AG04450 (cell line): ENCODE measurements at regions not wholly inside any gene's neighbourhood (a gene's known extent, or its start where the extent isn't known, plus 50 kb on each side); places are given as distances from the start of the nearest gene placed in this dataset.

Experiments
- CTCF ChIA-PET: fragments of 300-600, 350-600 bp; formaldehyde crosslinking; extraction: SDS; loops from one replicate; lab custom pipeline; 2022; ENCODE audit warnings: antibody characterized with exemption, inconsistent platforms; lab: Charles Lee
- POLR2A ChIA-PET: fragments of 350-600 bp; formaldehyde crosslinking; extraction: SDS; loops from one replicate; lab custom pipeline; 2021; ENCODE audit warnings: antibody characterized with exemption, inconsistent platforms; lab: Yijun Ruan, JAX
- DNase-seq: peaks from one replicate; pipeline ENCODE4 v3.0.0-alpha.2; 2011; ENCODE audit warnings: low read depth, low spot score
- H3K27ac ChIP-seq: one replicate; pipeline ENCODE4 v1.5.1; 2012; ENCODE audit warnings: low read depth, low read length, control low read depth
- H3K27me3 ChIP-seq: one replicate; pipeline ENCODE4 v1.6.0; 2012; ENCODE audit warnings: low read length; ENCODE audit not compliant: control insufficient read depth, insufficient read depth
- H3K4me3 ChIP-seq: 2 replicates; pipeline ENCODE4 v1.5.1; 2011; ENCODE audit warnings: mild to moderate bottlenecking, low read depth, low read length, control low read depth
- H3K9me3 ChIP-seq: 2 replicates; pipeline ENCODE4 v1.5.1; 2012; ENCODE audit warnings: low read length; ENCODE audit not compliant: control insufficient read depth, insufficient read depth
- TF ChIP-seq, protein P1 (sequence below): IDR thresholded peaks from 2 replicates; pipeline ENCODE4 v1.5.1; 2011; ENCODE audit warnings: low read depth, low read length, control low read depth, inconsistent platforms

DNA sequence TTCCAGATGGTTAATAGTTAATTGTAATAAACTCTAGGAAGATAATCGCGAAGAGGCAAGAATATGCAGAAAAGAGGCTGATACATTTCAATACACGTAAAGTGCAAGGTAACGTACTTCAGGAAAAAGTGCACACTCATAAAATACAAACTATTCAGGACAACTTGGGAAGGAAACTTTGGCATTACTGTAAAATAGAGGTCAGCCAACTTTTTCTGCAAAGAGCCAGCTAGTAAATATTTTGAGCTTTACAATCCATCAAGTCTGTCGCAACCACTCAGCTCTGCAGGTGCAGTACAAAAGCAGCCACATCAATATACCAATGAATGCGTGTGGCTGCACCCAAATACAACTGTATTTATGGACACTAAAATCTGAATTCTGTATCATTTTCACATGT, 51.6 kb upstream of the THUMPD3 start:
- H3K27ac ChIP-seq: no peak overlapping the region
- no peaks in the 10 kb centered on the region for H3K9me3 ChIP-seq
- H3K27me3 ChIP-seq: peaks cover 3% of the 10 kb centered on the region
- CTCF ChIA-PET: interaction anchor here (6.1 kb wide), 1 partner anchor 9 kb away, joined by 43 read pairs; no protein-coding TSS in a partner anchor
- TF ChIP-seq, protein P1, sequence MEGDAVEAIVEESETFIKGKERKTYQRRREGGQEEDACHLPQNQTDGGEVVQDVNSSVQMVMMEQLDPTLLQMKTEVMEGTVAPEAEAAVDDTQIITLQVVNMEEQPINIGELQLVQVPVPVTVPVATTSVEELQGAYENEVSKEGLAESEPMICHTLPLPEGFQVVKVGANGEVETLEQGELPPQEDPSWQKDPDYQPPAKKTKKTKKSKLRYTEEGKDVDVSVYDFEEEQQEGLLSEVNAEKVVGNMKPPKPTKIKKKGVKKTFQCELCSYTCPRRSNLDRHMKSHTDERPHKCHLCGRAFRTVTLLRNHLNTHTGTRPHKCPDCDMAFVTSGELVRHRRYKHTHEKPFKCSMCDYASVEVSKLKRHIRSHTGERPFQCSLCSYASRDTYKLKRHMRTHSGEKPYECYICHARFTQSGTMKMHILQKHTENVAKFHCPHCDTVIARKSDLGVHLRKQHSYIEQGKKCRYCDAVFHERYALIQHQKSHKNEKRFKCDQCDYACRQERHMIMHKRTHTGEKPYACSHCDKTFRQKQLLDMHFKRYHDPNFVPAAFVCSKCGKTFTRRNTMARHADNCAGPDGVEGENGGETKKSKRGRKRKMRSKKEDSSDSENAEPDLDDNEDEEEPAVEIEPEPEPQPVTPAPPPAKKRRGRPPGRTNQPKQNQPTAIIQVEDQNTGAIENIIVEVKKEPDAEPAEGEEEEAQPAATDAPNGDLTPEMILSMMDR: no peak
- no peak overlapping the region for H3K4me3 ChIP-seq
- DNase-seq: no peak
- POLR2A ChIA-PET: no interaction called here
